ENCODE measurements at regions not wholly inside any gene's neighbourhood (a gene's known extent, or its start where the extent isn't known, plus 50 kb on each side); places are given as distances from the start of the nearest gene placed in this dataset.

DNA sequence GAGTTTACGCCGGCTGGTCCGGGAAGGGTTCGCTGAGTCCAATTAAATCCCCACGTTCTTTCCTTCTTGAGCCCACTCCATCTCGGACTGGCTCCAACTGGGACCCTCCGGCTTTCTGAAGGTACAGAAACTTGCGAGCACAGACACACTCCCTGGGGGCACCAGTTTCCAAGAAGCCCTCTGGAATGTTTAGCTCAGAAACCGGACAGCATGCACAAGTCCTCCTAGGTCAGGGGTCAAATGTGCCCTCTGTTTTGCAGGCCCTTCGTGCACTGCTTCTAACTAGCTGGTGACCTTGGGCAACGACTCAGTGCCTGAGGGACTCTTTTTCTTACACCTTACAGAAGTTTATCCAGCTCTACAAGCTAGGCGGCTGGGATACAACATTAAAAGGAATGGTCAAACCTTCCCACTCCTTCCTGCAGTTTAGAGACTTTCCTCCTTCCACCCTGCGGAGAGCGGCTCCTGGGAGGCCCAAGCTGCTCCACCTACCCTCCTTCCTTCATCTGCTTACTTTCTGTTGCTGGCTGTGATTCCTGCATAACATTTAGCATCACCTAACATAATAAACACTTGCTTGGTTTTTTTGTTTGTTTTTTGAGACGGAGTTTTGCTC, 275.5 kb downstream of the BCOR start:
- no peak overlapping the region for H3K9ac ChIP-seq (ENCODE audit: low read length)

DNA sequence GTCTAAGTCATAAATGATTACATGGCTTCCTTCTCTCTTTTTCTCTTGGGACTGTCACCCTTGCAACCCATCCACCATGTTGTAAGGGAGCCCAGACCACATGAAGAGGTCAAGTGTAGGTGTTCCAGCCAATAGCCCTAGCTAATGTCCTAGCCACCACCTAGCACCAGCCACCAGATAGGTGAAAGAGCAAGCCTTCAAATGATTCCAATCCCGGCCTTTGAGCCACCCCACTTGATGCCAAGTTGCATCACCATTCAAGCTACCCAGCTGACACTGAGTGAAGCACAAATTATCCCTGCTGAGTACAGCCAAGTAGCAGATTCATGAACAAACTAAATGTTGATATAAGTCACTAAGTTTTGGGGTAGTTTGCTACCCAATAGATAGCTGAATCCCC, 274.3 kb downstream of the BCOR start:
- no peaks in the 10 kb centered on the region for H3K27me3 ChIP-seq (ENCODE audit: low read length)
- H3K4me2 ChIP-seq (ENCODE audit: low read depth, low read length, poor library complexity, severe bottlenecking), result no peak overlapping the region
- no peaks in the 10 kb centered on the region for H3F3A ChIP-seq (ENCODE audit: insufficient read depth)
- H3K27ac ChIP-seq (ENCODE audit: low read depth, low read length), result no peak overlapping the region
- H3K4me3 ChIP-seq (ENCODE audit: insufficient read depth, low read length, poor library complexity, severe bottlenecking), result no peak overlapping the region
- TF ChIP-seq EZH2phosphoT487 (conservative IDR thresholded peaks at IDR 0.05; ENCODE audit: low read length), result no peak
- H3K79me2 ChIP-seq (ENCODE audit: insufficient read depth, low read length), result no peaks in the 10 kb centered on the region
- no peak overlapping the region for H3K9ac ChIP-seq (ENCODE audit: low read length)
- no peaks in the 10 kb centered on the region for H3K36me3 ChIP-seq (ENCODE audit: low read length)
- no peaks in the 10 kb centered on the region for H4K20me1 ChIP-seq (ENCODE audit: low read depth, low read length)
- no peak overlapping the region for H2AFZ ChIP-seq (ENCODE audit: low read depth, low read length, severe bottlenecking)
- H3K9me2 ChIP-seq (replicated peaks; ENCODE audit: insufficient read depth, low read length), result no peaks in the 10 kb centered on the region
- H3K9me3 ChIP-seq (ENCODE audit: insufficient read depth, low read length), result no peaks in the 10 kb centered on the region

More for the DNA sequence above, 275.5 kb downstream of the BCOR start:
- TF ChIP-seq EZH2phosphoT487 (conservative IDR thresholded peaks at IDR 0.05; ENCODE audit: low read length), result no peak
- TF ChIP-seq, protein P1, sequence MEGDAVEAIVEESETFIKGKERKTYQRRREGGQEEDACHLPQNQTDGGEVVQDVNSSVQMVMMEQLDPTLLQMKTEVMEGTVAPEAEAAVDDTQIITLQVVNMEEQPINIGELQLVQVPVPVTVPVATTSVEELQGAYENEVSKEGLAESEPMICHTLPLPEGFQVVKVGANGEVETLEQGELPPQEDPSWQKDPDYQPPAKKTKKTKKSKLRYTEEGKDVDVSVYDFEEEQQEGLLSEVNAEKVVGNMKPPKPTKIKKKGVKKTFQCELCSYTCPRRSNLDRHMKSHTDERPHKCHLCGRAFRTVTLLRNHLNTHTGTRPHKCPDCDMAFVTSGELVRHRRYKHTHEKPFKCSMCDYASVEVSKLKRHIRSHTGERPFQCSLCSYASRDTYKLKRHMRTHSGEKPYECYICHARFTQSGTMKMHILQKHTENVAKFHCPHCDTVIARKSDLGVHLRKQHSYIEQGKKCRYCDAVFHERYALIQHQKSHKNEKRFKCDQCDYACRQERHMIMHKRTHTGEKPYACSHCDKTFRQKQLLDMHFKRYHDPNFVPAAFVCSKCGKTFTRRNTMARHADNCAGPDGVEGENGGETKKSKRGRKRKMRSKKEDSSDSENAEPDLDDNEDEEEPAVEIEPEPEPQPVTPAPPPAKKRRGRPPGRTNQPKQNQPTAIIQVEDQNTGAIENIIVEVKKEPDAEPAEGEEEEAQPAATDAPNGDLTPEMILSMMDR (IDR thresholded peaks at IDR 0.05; ENCODE audit: insufficient read depth, low read length, poor library complexity, severe bottlenecking), result no peak
- no peak overlapping the region for H2AFZ ChIP-seq (ENCODE audit: low read depth, low read length, severe bottlenecking)
- no peaks in the 10 kb centered on the region for H3K9me3 ChIP-seq (ENCODE audit: insufficient read depth, low read length)
- H3K4me3 ChIP-seq (ENCODE audit: insufficient read depth, low read length, poor library complexity, severe bottlenecking), result no peak overlapping the region
- H3K9me2 ChIP-seq (replicated peaks; ENCODE audit: insufficient read depth, low read length), result no peaks in the 10 kb centered on the region
- no peak overlapping the region for H3K27ac ChIP-seq (ENCODE audit: low read depth, low read length)
- no peaks in the 10 kb centered on the region for H3K79me2 ChIP-seq (ENCODE audit: insufficient read depth, low read length)
- no peak overlapping the region for H3K4me2 ChIP-seq (ENCODE audit: low read depth, low read length, poor library complexity, severe bottlenecking)
- H3K27me3 ChIP-seq (ENCODE audit: low read length), result no peaks in the 10 kb centered on the region
- H3K36me3 ChIP-seq (ENCODE audit: low read length), result no peaks in the 10 kb centered on the region
- H3F3A ChIP-seq (ENCODE audit: insufficient read depth), result no peaks in the 10 kb centered on the region
- H4K20me1 ChIP-seq (ENCODE audit: low read depth, low read length), result no peaks in the 10 kb centered on the region

DNA sequence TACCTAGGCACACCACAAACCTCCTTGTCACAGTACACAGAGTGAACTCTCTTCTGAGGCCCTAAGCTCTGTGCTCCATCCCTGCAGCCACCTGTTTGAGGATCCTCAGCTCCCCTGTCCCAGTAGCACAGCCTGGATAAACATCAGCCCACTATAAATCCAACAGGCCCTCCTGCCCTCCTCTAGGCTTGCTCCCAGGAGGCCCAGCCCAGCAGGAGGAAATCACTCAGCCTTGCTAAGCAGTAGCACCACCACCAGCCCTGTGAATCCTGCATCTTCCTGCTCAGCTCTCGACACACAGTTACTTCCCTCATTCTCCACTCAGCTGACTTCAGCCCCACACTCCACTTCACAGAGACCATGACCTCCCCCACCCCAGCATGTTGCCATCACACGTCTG, 273.9 kb downstream of the BCOR start:
- Histone ChIP-seq H3K27ac (ENCODE audit: low read depth, low read length) (no peak overlapping the region), H3K4me2 (ENCODE audit: low read depth, low read length, poor library complexity, severe bottlenecking) (no peak overlapping the region), H3K9me3 (ENCODE audit: insufficient read depth, low read length) (no peaks in the 10 kb centered on the region), H3K27me3 (ENCODE audit: low read length) (no peaks in the 10 kb centered on the region), H2AFZ (ENCODE audit: low read depth, low read length, severe bottlenecking) (no peak overlapping the region), H4K20me1 (ENCODE audit: low read depth, low read length) (no peaks in the 10 kb centered on the region), H3K79me2 (ENCODE audit: insufficient read depth, low read length) (no peaks in the 10 kb centered on the region), H3K4me3 (ENCODE audit: insufficient read depth, low read length, poor library complexity, severe bottlenecking) (no peak overlapping the region), H3K36me3 (ENCODE audit: low read length) (no peaks in the 10 kb centered on the region), H3K9ac (ENCODE audit: low read length) (no peak overlapping the region), H3K9me2 (replicated peaks; ENCODE audit: insufficient read depth, low read length) (no peaks in the 10 kb centered on the region), H3F3A (ENCODE audit: insufficient read depth) (no peaks in the 10 kb centered on the region)
- TF ChIP-seq, protein P1 (IDR thresholded peaks at IDR 0.05; ENCODE audit: insufficient read depth, low read length, poor library complexity, severe bottlenecking), result no peak
- no peak for TF ChIP-seq EZH2phosphoT487 (conservative IDR thresholded peaks at IDR 0.05; ENCODE audit: low read length)

DNA sequence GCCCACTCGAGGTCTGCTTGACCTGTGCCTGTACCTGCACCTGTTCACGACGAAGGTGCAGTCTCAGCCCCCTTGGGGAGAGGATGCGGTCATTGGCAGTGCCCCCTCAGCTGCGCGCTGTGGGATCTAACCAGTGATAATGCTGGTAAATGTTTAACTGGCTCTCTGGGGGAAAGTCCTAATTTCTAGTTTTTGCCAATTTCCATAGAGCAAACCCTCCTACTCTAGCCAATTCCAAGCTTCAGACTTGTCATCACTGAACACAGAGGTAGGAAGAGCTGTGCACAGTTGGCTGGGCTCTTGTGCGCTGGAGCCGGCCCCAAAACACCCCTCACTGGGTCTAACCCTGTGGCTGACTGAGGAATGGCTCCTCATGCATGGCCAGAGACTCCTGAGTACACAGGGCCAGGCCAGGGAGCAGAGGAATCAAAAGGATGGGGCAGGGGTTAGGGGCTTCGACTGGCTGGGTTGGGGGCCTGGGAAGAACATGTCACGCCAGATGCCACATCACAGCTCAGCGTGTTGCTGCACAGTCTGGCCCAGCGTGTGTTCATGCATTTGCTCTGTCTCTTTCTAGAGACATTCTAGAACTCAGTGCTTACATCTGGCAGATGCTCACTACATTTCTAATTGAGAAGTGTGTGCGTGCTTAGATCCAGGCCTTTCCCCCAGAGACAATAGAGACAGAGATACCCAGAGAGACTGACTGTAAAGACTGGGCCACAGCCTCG, 270.8 kb downstream of the BCOR start:
- TF ChIP-seq, protein P1 (IDR thresholded peaks at IDR 0.05; ENCODE audit: insufficient read depth, low read length, poor library complexity, severe bottlenecking), result no peak
- TF ChIP-seq EZH2phosphoT487 (conservative IDR thresholded peaks at IDR 0.05; ENCODE audit: low read length), result no peak
- H3K27ac ChIP-seq (ENCODE audit: low read depth, low read length), result no peak overlapping the region
- H3K4me2 ChIP-seq (ENCODE audit: low read depth, low read length, poor library complexity, severe bottlenecking), result no peak overlapping the region
- no peak overlapping the region for H2AFZ ChIP-seq (ENCODE audit: low read depth, low read length, severe bottlenecking)
- H3K9me3 ChIP-seq (ENCODE audit: insufficient read depth, low read length), result no peaks in the 10 kb centered on the region
- H3K9ac ChIP-seq (ENCODE audit: low read length), result no peak overlapping the region
- no peaks in the 10 kb centered on the region for H3K79me2 ChIP-seq (ENCODE audit: insufficient read depth, low read length)
- H3K27me3 ChIP-seq (ENCODE audit: low read length), result no peaks in the 10 kb centered on the region
- H4K20me1 ChIP-seq (ENCODE audit: low read depth, low read length), result no peaks in the 10 kb centered on the region
- H3K9me2 ChIP-seq (replicated peaks; ENCODE audit: insufficient read depth, low read length), result no peaks in the 10 kb centered on the region
- no peaks in the 10 kb centered on the region for H3F3A ChIP-seq (ENCODE audit: insufficient read depth)
- H3K4me3 ChIP-seq (ENCODE audit: insufficient read depth, low read length, poor library complexity, severe bottlenecking), result no peak overlapping the region
- H3K36me3 ChIP-seq (ENCODE audit: low read length), result no peaks in the 10 kb centered on the region
